Skeletal muscle tissue (tissue), 3 donors: ENCODE measurements at regions not wholly inside any gene's neighbourhood (a gene's known extent, or its start where the extent isn't known, plus 50 kb on each side); places are given as distances from the start of the nearest gene placed in this dataset.

Experiments
- H3K27ac ChIP-seq: one replicate; pipeline ENCODE4 v1.7.0; 2013; ENCODE audit warnings: mild to moderate bottlenecking, low read depth, low read length, inconsistent platforms
- H3K27me3 ChIP-seq, 3 donors: one replicate each; pipeline ENCODE4 v1.7.0; 2013; ENCODE audit warnings: low read length in 3 of 3; ENCODE audit not compliant: control insufficient read depth in 3 of 3, insufficient read depth in 3 of 3
- H3K36me3 ChIP-seq, 3 donors: one replicate each; pipeline ENCODE4 v1.7.0; 2013; ENCODE audit warnings: low read length in 3 of 3; ENCODE audit not compliant: control insufficient read depth in 3 of 3, insufficient read depth in 3 of 3
- H3K4me1 ChIP-seq, 3 donors: one replicate each; pipeline ENCODE4 v1.7.0; 2013; ENCODE audit warnings: low read length in 3 of 3, mild to moderate bottlenecking in 3 of 3; ENCODE audit not compliant: control insufficient read depth in 3 of 3, insufficient read depth in 3 of 3
- H3K4me3 ChIP-seq, 3 donors: one replicate each; pipeline ENCODE4 v1.7.0; 2013; ENCODE audit warnings: low read length in 3 of 3
- H3K9ac ChIP-seq, 3 donors: one replicate each; pipeline ENCODE4 v1.7.0; 2013; ENCODE audit warnings: low read length in 3 of 3, mild to moderate bottlenecking in 3 of 3, moderate library complexity in 2 of 3, low read depth in 1 of 3
- H3K9me3 ChIP-seq, 3 donors: one replicate each; pipeline ENCODE4 v1.7.0; 2013; ENCODE audit warnings: low read length in 3 of 3; ENCODE audit not compliant: control insufficient read depth in 3 of 3
- donor health status: Osteomylitis.

- Histone ChIP-seq H3K9ac (no peak overlapping the region), H3K9me3 (no peaks in the 10 kb centered on the region), H3K27ac (no peak overlapping the region), H3K36me3 (no peaks in the 10 kb centered on the region), H3K4me1 (no peaks in the 10 kb centered on the region), H3K27me3 (peaks cover 0 to 5% (median 0%) of the 10 kb centered on the region in 3 donors), H3K4me3 (no peak overlapping the region)
Observed at GRCh38 chr5:61813361-61813760, 481.3 kb downstream of the ZSWIM6 start.

DNA sequence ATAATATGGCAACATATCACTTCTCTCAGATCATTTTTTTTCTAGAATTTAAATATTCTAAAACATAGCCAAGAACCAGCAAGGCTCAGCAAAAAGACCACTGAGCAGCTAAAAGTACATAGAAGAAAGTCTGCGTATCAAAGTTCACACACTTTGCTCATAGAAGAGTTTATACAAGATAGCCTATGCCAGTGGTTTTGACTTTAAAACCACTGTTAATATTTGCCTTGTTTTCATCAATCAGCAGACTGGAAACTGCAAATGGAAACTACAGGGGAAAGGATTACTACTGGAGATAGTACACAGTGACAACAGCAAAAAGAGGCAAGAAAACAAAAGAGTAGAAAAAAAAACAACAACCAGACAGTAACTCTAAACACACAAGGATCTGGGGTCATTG, 483.3 kb downstream of the ZSWIM6 start:
- Histone ChIP-seq H3K9me3 (no peaks in the 10 kb centered on the region), H3K36me3 (no peaks in the 10 kb centered on the region), H3K27ac (no peak overlapping the region), H3K4me3 (no peak overlapping the region), H3K4me1 (no peaks in the 10 kb centered on the region), H3K9ac (no peak overlapping the region), H3K27me3 (peaks cover 0 to 5% (median 0%) of the 10 kb centered on the region in 3 donors)

GRCh38 chr5:61816146-61816545, 484.1 kb downstream of the ZSWIM6 start:
- H3K27ac ChIP-seq: no peak overlapping the region
- no peak overlapping the region for H3K9ac ChIP-seq
- H3K9me3 ChIP-seq: no peaks in the 10 kb centered on the region
- H3K4me1 ChIP-seq: no peaks in the 10 kb centered on the region
- H3K4me3 ChIP-seq: no peak overlapping the region
- H3K36me3 ChIP-seq: no peaks in the 10 kb centered on the region
- peaks cover 0 to 5% (median 0%) of the 10 kb centered on the region in 3 donors for H3K27me3 ChIP-seq

DNA sequence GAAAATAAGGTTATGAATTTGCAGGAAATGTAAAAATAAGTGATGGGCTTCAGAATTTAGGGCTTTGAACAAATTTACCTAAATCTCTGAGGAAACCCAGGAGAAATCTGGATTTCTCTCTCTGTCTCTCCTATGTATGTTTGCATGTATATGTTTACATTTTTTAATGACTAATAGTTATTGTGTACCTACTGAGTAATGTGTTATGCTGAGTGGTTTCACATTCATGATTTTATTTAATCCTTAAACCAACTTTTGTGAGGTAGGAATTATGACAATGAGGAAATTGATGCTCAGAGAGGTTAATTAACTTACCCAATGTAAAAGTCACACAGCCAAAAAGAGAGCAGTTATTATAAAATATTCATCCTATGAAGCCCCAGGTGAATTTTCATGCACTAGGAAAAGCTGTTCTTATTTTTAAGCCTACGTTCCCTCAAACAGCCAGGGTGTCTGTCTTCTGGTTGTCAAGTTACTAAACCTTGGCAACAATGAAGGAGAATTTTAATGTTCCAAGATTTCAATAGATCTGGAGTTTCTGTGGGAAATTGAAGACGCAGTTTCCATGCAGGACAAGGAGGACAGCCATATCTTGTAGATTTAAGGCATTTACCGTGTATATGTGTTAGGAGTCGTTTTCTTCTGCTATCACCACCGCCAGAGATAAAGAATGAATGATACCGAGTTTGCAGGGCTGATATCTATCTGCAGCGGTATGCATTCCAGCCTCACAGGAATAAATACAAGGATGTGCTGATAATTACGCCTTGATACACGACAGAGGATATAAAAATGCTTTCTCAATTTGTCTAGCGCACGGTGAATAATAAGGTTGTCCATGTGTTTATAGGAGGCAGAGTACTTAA, 484.8 kb downstream of the ZSWIM6 start:
- H3K9me3 ChIP-seq: no peaks in the 10 kb centered on the region
- no peak overlapping the region for H3K27ac ChIP-seq
- H3K4me3 ChIP-seq: no peak overlapping the region
- H3K9ac ChIP-seq: no peak overlapping the region
- peaks cover 0 to 5% (median 0%) of the 10 kb centered on the region in 3 donors for H3K27me3 ChIP-seq
- H3K4me1 ChIP-seq: no peaks in the 10 kb centered on the region
- no peaks in the 10 kb centered on the region for H3K36me3 ChIP-seq

GRCh38 chr5:61817472-61818326, 485.6 kb downstream of the ZSWIM6 start:
- H3K27ac ChIP-seq: no peak overlapping the region
- no peak overlapping the region for H3K4me3 ChIP-seq
- H3K27me3 ChIP-seq: peaks cover under 1 to 5% (median 3%) of the 10 kb centered on the region in 3 donors
- H3K9ac ChIP-seq: no peak overlapping the region
- H3K4me1 ChIP-seq: no peaks in the 10 kb centered on the region
- H3K9me3 ChIP-seq: no peaks in the 10 kb centered on the region
- no peaks in the 10 kb centered on the region for H3K36me3 ChIP-seq

- Histone ChIP-seq H3K4me3 (no peak overlapping the region), H3K36me3 (no peaks in the 10 kb centered on the region), H3K9ac (no peak overlapping the region), H3K27ac (no peak overlapping the region), H3K27me3 (peaks cover 0 to 3% (median 2%) of the 10 kb centered on the region in 3 donors), H3K4me1 (no peaks in the 10 kb centered on the region), H3K9me3 (no peaks in the 10 kb centered on the region)
Observed at GRCh38 chr5:61820836-61821235, 485.2 kb upstream of the KIF2A start.

DNA sequence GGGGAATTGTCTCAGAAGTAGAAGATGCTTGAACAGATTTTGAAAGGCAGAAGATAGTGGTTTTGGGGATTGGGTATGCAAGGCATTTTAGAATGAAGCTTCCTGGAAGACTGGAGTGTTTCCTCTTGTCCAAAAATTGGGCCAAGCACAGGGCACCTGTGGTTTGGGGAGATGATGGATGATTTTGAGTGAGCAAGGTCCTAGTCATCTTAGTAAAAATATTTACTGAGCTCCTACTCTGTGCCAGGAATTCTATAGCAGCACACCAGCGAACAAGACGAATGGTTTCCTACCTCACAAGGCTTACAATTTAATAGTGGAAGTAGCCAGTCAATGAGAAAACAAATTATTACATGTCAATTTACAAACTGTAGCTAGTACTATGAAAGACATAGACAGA, 484.4 kb upstream of the KIF2A start:
- Histone ChIP-seq H3K27ac (no peak overlapping the region), H3K4me3 (no peak overlapping the region), H3K4me1 (no peaks in the 10 kb centered on the region), H3K9ac (no peak overlapping the region), H3K9me3 (no peaks in the 10 kb centered on the region), H3K36me3 (no peaks in the 10 kb centered on the region), H3K27me3 (peaks cover 0 to 3% (median 2%) of the 10 kb centered on the region in 3 donors)

- no peak overlapping the region for H3K9ac ChIP-seq
- H3K4me3 ChIP-seq: no peak overlapping the region
- no peaks in the 10 kb centered on the region for H3K36me3 ChIP-seq
- H3K27me3 ChIP-seq: peaks cover 0 to 3% (median 2%) of the 10 kb centered on the region in 3 donors
- H3K9me3 ChIP-seq: no peaks in the 10 kb centered on the region
- H3K27ac ChIP-seq: no peak overlapping the region
- H3K4me1 ChIP-seq: no peaks in the 10 kb centered on the region
Observed at GRCh38 chr5:61822584-61822983, 483.4 kb upstream of the KIF2A start.

DNA sequence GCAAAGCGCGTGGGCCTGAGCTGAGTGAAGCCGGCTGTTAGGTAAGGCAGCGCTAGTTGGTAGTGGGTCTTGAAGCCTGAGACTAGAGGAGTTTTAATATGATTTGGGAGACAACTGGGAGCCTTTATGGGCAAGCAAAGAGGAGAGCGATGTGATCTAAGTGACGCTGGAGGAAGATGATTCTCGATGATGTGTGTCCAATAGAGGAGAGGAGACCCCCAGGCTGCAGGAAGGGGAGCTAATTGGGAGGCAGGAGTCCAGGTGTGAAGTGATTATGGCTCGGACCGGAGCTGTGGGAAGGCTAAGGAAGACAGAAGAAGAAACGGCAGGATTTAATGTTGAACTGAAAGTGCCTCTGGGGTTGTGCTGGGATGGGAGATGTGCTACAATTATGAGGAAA, 482.9 kb upstream of the KIF2A start:
- Histone ChIP-seq H3K4me1 (no peaks in the 10 kb centered on the region), H3K9ac (no peak overlapping the region), H3K27ac (no peak overlapping the region), H3K27me3 (peaks cover 0 to 3% (median 2%) of the 10 kb centered on the region in 3 donors), H3K9me3 (no peaks in the 10 kb centered on the region), H3K4me3 (no peak overlapping the region), H3K36me3 (no peaks in the 10 kb centered on the region)

DNA sequence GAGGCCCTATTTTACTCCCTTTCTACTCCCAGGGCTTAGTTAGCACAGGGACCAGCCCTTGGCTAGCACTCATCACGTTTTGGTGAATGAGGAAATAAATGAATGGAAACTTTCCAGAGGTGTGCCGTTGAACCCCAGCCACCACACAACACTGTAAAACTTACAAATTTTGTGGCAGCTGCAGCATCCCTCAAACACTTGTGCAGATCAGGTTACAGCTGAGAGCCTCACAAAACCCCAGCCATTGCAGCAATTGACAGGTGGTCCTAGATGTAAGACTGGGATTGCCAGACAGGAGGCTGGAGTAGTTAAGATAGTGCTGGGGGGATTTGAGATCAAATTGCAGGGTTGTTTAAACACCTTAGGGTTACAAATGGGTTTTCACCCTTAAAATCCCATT, 482.2 kb upstream of the KIF2A start:
- no peaks in the 10 kb centered on the region for H3K4me1 ChIP-seq
- no peak overlapping the region for H3K4me3 ChIP-seq
- no peaks in the 10 kb centered on the region for H3K9me3 ChIP-seq
- H3K27me3 ChIP-seq: peaks cover 0 to 3% (median 2%) of the 10 kb centered on the region in 3 donors
- no peak overlapping the region for H3K27ac ChIP-seq
- no peak overlapping the region for H3K9ac ChIP-seq
- H3K36me3 ChIP-seq: no peaks in the 10 kb centered on the region
